PC-9 (cell line): ENCODE measurements at regions not wholly inside any gene's neighbourhood (a gene's known extent, or its start where the extent isn't known, plus 50 kb on each side); places are given as distances from the start of the nearest gene placed in this dataset.
A peak's percentile ranks its signal among the peaks of the same experiment; 100 is the strongest.

Experiments used
- BruUV-seq: library from RNA; stranded (reverse); fragments of 400-500 nt; replicated peaks from 2 replicates; lab custom pipeline; 2021; lab: Mats Ljungman, UMichigan
- CTCF ChIA-PET: fragments of 300-600 bp; sonication (Branson Sonifier 250); formaldehyde crosslinking; loops from one replicate; lab custom pipeline; 2022; ENCODE audit warnings: antibody characterized with exemption; lab: Charles Lee
- POLR2A ChIA-PET: fragments of 300-600 bp; sonication (Branson Sonifier 250); formaldehyde crosslinking; loops from one replicate; lab custom pipeline; 2022; ENCODE audit warnings: antibody characterized with exemption; ENCODE audit not compliant: unreplicated experiment; lab: Charles Lee
- DNase-seq, 2 experiments: peaks; one replicate each; pipeline versions ENCODE4 v3.0.0 to v3.0.0-alpha.2; 2015 to 2022; ENCODE audit warnings: mixed read lengths in 1 of 2
- H2AFZ ChIP-seq: fragments of 200-600 bp; sonication (generic); 2 replicates; pipeline ENCODE4 v1.8.1; 2017; ENCODE audit warnings: antibody characterized with exemption
- H3F3A ChIP-seq: fragments of 200-600 bp; sonication (generic); 2 replicates; pipeline ENCODE4 v1.8.1; 2017; ENCODE audit warnings: antibody characterized with exemption, mild to moderate bottlenecking, low read depth; ENCODE audit not compliant: insufficient read depth
- H3K27ac ChIP-seq: fragments of 200-600 bp; sonication (generic); 2 replicates; pipeline ENCODE4 v1.6.1; 2016; ENCODE audit warnings: mixed run types
- H3K27me3 ChIP-seq: fragments of 200-600 bp; sonication (generic); 2 replicates; pipeline ENCODE4 v1.6.1; 2016; ENCODE audit warnings: low read depth, mixed run types; ENCODE audit not compliant: insufficient read depth
- H3K36me3 ChIP-seq: fragments of 200-600 bp; sonication (generic); 2 replicates; pipeline ENCODE4 v1.6.1; 2016; ENCODE audit warnings: low read depth, mixed run types
- H3K4me1 ChIP-seq: fragments of 200-600 bp; sonication (generic); replicated peaks from 2 replicates; pipeline ENCODE4 v1.6.1; 2016; ENCODE audit warnings: mixed run types; ENCODE audit not compliant: insufficient read depth
- H3K4me2 ChIP-seq: fragments of 200-600 bp; sonication (generic); 2 replicates; pipeline ENCODE4 v1.6.1; 2017; ENCODE audit warnings: mixed run types
- H3K4me3 ChIP-seq: fragments of 200-600 bp; sonication (generic); 2 replicates; pipeline ENCODE4 v1.6.1; 2016; ENCODE audit warnings: mixed run types
- H3K79me2 ChIP-seq: fragments of 200-600 bp; sonication (generic); 2 replicates; pipeline ENCODE4 v1.6.1; 2017; ENCODE audit warnings: low read depth, mixed run types
- H3K9me2 ChIP-seq: fragments of 200-600 bp; sonication (generic); 2 replicates; pipeline ENCODE4 v1.8.1; 2017; ENCODE audit warnings: mild to moderate bottlenecking; ENCODE audit not compliant: insufficient read depth
- H3K9me3 ChIP-seq: fragments of 200-600 bp; sonication (generic); 2 replicates; pipeline ENCODE4 v1.8.1; 2016; ENCODE audit warnings: low read depth; ENCODE audit not compliant: insufficient read depth
- H4K20me1 ChIP-seq: fragments of 200-600 bp; sonication (generic); 2 replicates; pipeline ENCODE4 v1.8.1; 2017; ENCODE audit not compliant: insufficient read depth
- CTCF ChIP-seq: fragments of 200-600 bp; sonication (generic); conservative IDR thresholded peaks from 2 replicates; pipeline ENCODE4 v1.6.1; 2017; ENCODE audit warnings: mixed run types, antibody characterized with exemption, mild to moderate bottlenecking, moderate library complexity
- EZH2 ChIP-seq: fragments of 200-600 bp; sonication (generic); IDR thresholded peaks from 2 replicates; pipeline ENCODE4 v1.8.0; 2017; ENCODE audit warnings: antibody characterized with exemption, low read depth
- intact Hi-C: fragments of 100-400 bp; cut with micrococcal nuclease; formaldehyde crosslinking; loops from one replicate; pipeline ENCODE4 v1.10.0; 2022; ENCODE audit not compliant: unreplicated experiment

GRCh38 chr5:74342182-74342581 lies 298.3 kb downstream of the ENC1 start:
- POLR2A ChIA-PET: interaction anchor here (0.7 kb wide), 1 partner anchor 28 kb away, joined by 5 read pairs; no protein-coding TSS in a partner anchor
- peaks cover 39% of the 10 kb centered on the region for H3K4me1 ChIP-seq
- no peaks in the 10 kb centered on the region for H3K36me3 ChIP-seq
- H4K20me1 ChIP-seq: no peaks in the 10 kb centered on the region
- no peaks in the 10 kb centered on the region for H3K79me2 ChIP-seq
- H2AFZ ChIP-seq: peak overlapping the region; percentile 29
- no peak overlapping the region for H3K4me3 ChIP-seq
- no peaks in the 10 kb centered on the region for H3K27me3 ChIP-seq
- peak overlapping the region; percentile 15; the same call in 1 of the 2 replicates for H3K4me2 ChIP-seq
- intact Hi-C loops: no loop called here
- peak overlapping the region; percentile 60 for H3K27ac ChIP-seq
- no TSS peak for BruUV-seq
- no peak for TF ChIP-seq EZH2
- no peak for TF ChIP-seq CTCF
- no peaks in the 10 kb centered on the region; the same call in 1 of the 2 replicates for H3F3A ChIP-seq
- no peaks in the 10 kb centered on the region for H3K9me3 ChIP-seq
- no peaks in the 10 kb centered on the region for H3K9me2 ChIP-seq
- CTCF ChIA-PET: no interaction called here
- no peak for DNase-seq

GRCh38 chr5:74341221-74341620 lies 299.3 kb downstream of the ENC1 start:
- no peak for TF ChIP-seq CTCF
- TF ChIP-seq EZH2: no peak
- CTCF ChIA-PET: no interaction called here
- no TSS peak for BruUV-seq
- intact Hi-C loops: no loop called here
- no peak for DNase-seq
- no peaks in the 10 kb centered on the region for H3K36me3 ChIP-seq
- peaks cover 39% of the 10 kb centered on the region for H3K4me1 ChIP-seq
- POLR2A ChIA-PET: interaction anchor here (0.7 kb wide), 1 partner anchor 190 kb away, joined by 3 read pairs; no protein-coding TSS in a partner anchor
- no peak overlapping the region for H3K4me3 ChIP-seq
- no peak overlapping the region for H3K4me2 ChIP-seq
- H3K27me3 ChIP-seq: no peaks in the 10 kb centered on the region
- H3K9me3 ChIP-seq: no peaks in the 10 kb centered on the region
- H3K9me2 ChIP-seq: no peaks in the 10 kb centered on the region
- no peaks in the 10 kb centered on the region for H4K20me1 ChIP-seq
- H3F3A ChIP-seq: no peaks in the 10 kb centered on the region; the same call in 1 of the 2 replicates
- H3K79me2 ChIP-seq: no peaks in the 10 kb centered on the region
- no peak overlapping the region for H3K27ac ChIP-seq
- no peak overlapping the region for H2AFZ ChIP-seq

- Histone ChIP-seq H3F3A (no peaks in the 10 kb centered on the region; the same call in 1 of the 2 replicates), H3K4me3 (no peak overlapping the region), H3K27ac (no peak overlapping the region), H3K36me3 (no peaks in the 10 kb centered on the region), H3K9me3 (no peaks in the 10 kb centered on the region), H3K9me2 (no peaks in the 10 kb centered on the region), H2AFZ (no peak overlapping the region), H3K4me2 (no peak overlapping the region), H4K20me1 (no peaks in the 10 kb centered on the region), H3K4me1 (peaks cover 39% of the 10 kb centered on the region), H3K79me2 (no peaks in the 10 kb centered on the region), H3K27me3 (no peaks in the 10 kb centered on the region)
- BruUV-seq: no TSS peak
- no peak for DNase-seq
- intact Hi-C loops: no loop called here
- TF ChIP-seq EZH2: no peak
- no peak for TF ChIP-seq CTCF
- CTCF ChIA-PET: interaction anchor here (0.5 kb wide), 1 partner anchor 353 kb away, joined by 3 read pairs; no protein-coding TSS in a partner anchor
- POLR2A ChIA-PET: no interaction called here
Observed at GRCh38 chr5:74340476-74340875, 300.1 kb downstream of the ENC1 start.
